ENCODE measurements at regions not wholly inside any gene's neighbourhood (a gene's known extent, or its start where the extent isn't known, plus 50 kb on each side); places are given as distances from the start of the nearest gene placed in this dataset.
A peak's percentile ranks its signal among the peaks of the same experiment; 100 is the strongest.

GRCh38 chr6:21648475-21649050 is 55.0 kb downstream of the SOX4 start:
- H3K4me1 ChIP-seq (replicated peaks in 1 of 2) = peaks cover 10 to 13% of the 10 kb centered on the region in 2 donors
- no peak for ATAC-seq (replicated peaks in 6 of 8)
- WGBS, 10 experiments = 61 to 100% (median 80%) methylated on average over 1 to 3 of the region's 3 CpGs; no CpG with 5 or more reads in 2 of the 10 experiments
- H3K27ac ChIP-seq = no peak overlapping the region
- H3K4me3 ChIP-seq = no peak overlapping the region
- in situ Hi-C loops (cut with MboI; ENCODE audit: low pct_unique_long_range_greater_than_20kb in 2 of 9, low sequenced_read_pairs in 9 of 9, unreplicated experiment in 9 of 9) = no loop called here

- no peak for ATAC-seq (replicated peaks in 6 of 8)
- 0 to 100% (median 80%) methylated on average over 1 to 3 of the region's 4 CpGs; no CpG with 5 or more reads in 1 of the 10 experiments for WGBS, 10 experiments
These were observed 59.8 kb downstream of the SOX4 start for GRCh38 chr6:21653323-21653722.

GRCh38 chr6:21653905-21654304 is 60.4 kb downstream of the SOX4 start:
- H3K4me1 ChIP-seq (replicated peaks in 1 of 2) = peaks cover 7 to 8% of the 10 kb centered on the region in 2 donors
- H3K4me3 ChIP-seq = no peak overlapping the region
- peak; percentile 49 to 91 (median 62) for ATAC-seq (replicated peaks in 6 of 8)
- in situ Hi-C loops (cut with MboI; ENCODE audit: low pct_unique_long_range_greater_than_20kb in 2 of 9, low sequenced_read_pairs in 9 of 9, unreplicated experiment in 9 of 9) = no loop called here
- 28 to 47% (median 39%) methylated on average over 4 to 6 of the region's 7 CpGs; no CpG with 5 or more reads in 4 of the 10 experiments for WGBS, 10 experiments
- no peak overlapping the region for H3K27ac ChIP-seq

More at GRCh38 chr6:21653323-21653722, 59.8 kb downstream of the SOX4 start:
- peaks cover 7 to 8% of the 10 kb centered on the region in 2 donors for H3K4me1 ChIP-seq (replicated peaks in 1 of 2)
- no peak overlapping the region for H3K27ac ChIP-seq
- no peak overlapping the region for H3K4me3 ChIP-seq
- in situ Hi-C loops (cut with MboI; ENCODE audit: low pct_unique_long_range_greater_than_20kb in 2 of 9, low sequenced_read_pairs in 9 of 9, unreplicated experiment in 9 of 9) = no loop called here

- no peak overlapping the region for H3K4me3 ChIP-seq
- no peak overlapping the region for H3K27ac ChIP-seq
- in situ Hi-C loops (cut with MboI; ENCODE audit: low pct_unique_long_range_greater_than_20kb in 2 of 9, low sequenced_read_pairs in 9 of 9, unreplicated experiment in 9 of 9) = no loop called here
- 50 to 100% (median 73%) methylated on average over 1 to 2 of the region's 2 CpGs; no CpG with 5 or more reads in 2 of the 10 experiments for WGBS, 10 experiments
- peaks cover 7 to 8% of the 10 kb centered on the region in 2 donors for H3K4me1 ChIP-seq (replicated peaks in 1 of 2)
- ATAC-seq (replicated peaks in 6 of 8) = peak in 1 of 8 experiments; percentile 8
These were observed 60.8 kb downstream of the SOX4 start for GRCh38 chr6:21654361-21654760.

- WGBS, 10 experiments = 49 to 100% (median 65%) methylated on average over 1 to 8 of the region's 10 CpGs; no CpG with 5 or more reads in 2 of the 10 experiments
- H3K4me1 ChIP-seq (replicated peaks in 1 of 2) = peaks cover 0 to 4% of the 10 kb centered on the region in 2 donors
- in situ Hi-C loops (cut with MboI; ENCODE audit: low pct_unique_long_range_greater_than_20kb in 2 of 9, low sequenced_read_pairs in 9 of 9, unreplicated experiment in 9 of 9) = no loop called here
- no peak overlapping the region for H3K27ac ChIP-seq
- ATAC-seq (replicated peaks in 6 of 8) = no peak
- peak overlapping the region; percentile 21 to 65 (median 50) for H3K4me3 ChIP-seq
These were observed 70.4 kb downstream of the SOX4 start for GRCh38 chr6:21663966-21664313.

GRCh38 chr6:21664314-21665109 is 71.0 kb downstream of the SOX4 start:
- ATAC-seq (replicated peaks in 6 of 8) = peak in 7 of 8 experiments; percentile 26 to 70 (median 43)
- Histone ChIP-seq H3K27ac (no peak overlapping the region), H3K4me3 (peak overlapping the region; percentile 21 to 65 (median 50)), H3K4me1 (replicated peaks in 1 of 2) (peaks cover 0 to 4% of the 10 kb centered on the region in 2 donors)
- in situ Hi-C loops (cut with MboI; ENCODE audit: low pct_unique_long_range_greater_than_20kb in 2 of 9, low sequenced_read_pairs in 9 of 9, unreplicated experiment in 9 of 9) = no loop called here
- WGBS, 10 experiments = 17 to 35% (median 20%) methylated on average over 1 to 10 of the region's 73 CpGs; no CpG with 5 or more reads in 4 of the 10 experiments

GRCh38 chr6:21665110-21665391 is 71.5 kb downstream of the SOX4 start:
- peak overlapping the region; percentile 21 to 65 (median 50) for H3K4me3 ChIP-seq
- H3K27ac ChIP-seq = no peak overlapping the region
- 0 to 35% (median 20%) methylated on average over 1 to 5 of the region's 9 CpGs; no CpG with 5 or more reads in 7 of the 10 experiments for WGBS, 10 experiments
- peaks cover 0 to 4% of the 10 kb centered on the region in 2 donors for H3K4me1 ChIP-seq (replicated peaks in 1 of 2)
- in situ Hi-C loops (cut with MboI; ENCODE audit: low pct_unique_long_range_greater_than_20kb in 2 of 9, low sequenced_read_pairs in 9 of 9, unreplicated experiment in 9 of 9) = no loop called here
- ATAC-seq (replicated peaks in 6 of 8) = peak in 4 of 8 experiments; percentile 3 to 18 (median 14)

GRCh38 chr6:21665392-21666200 is 72.0 kb downstream of the SOX4 start:
- H3K4me1 ChIP-seq (replicated peaks in 1 of 2) = peaks cover 0 to 7% of the 10 kb centered on the region in 2 donors
- no peak overlapping the region for H3K27ac ChIP-seq
- in situ Hi-C loops (cut with MboI; ENCODE audit: low pct_unique_long_range_greater_than_20kb in 2 of 9, low sequenced_read_pairs in 9 of 9, unreplicated experiment in 9 of 9) = no loop called here
- H3K4me3 ChIP-seq = peak overlapping the region; percentile 45 to 65 (median 50)
- WGBS, 10 experiments = 11 to 30% (median 22%) methylated on average over 3 to 9 of the region's 37 CpGs; no CpG with 5 or more reads in 7 of the 10 experiments
- ATAC-seq (replicated peaks in 6 of 8) = peak in 5 of 8 experiments; percentile 11 to 28 (median 19)

GRCh38 chr6:21666201-21666691 is 72.7 kb downstream of the SOX4 start:
- Histone ChIP-seq H3K4me3 (peak overlapping the region; percentile 45 to 65 (median 50)), H3K27ac (peak overlapping the region in 1 of 2 donors; percentile 13), H3K4me1 (replicated peaks in 1 of 2) (peaks cover 0 to 7% of the 10 kb centered on the region in 2 donors)
- WGBS, 10 experiments = 0% methylated on average over 3 of the region's 33 CpGs; no CpG with 5 or more reads in 9 of the 10 experiments
- in situ Hi-C loops (cut with MboI; ENCODE audit: low pct_unique_long_range_greater_than_20kb in 2 of 9, low sequenced_read_pairs in 9 of 9, unreplicated experiment in 9 of 9) = no loop called here
- ATAC-seq (replicated peaks in 6 of 8) = peak in 6 of 8 experiments; percentile 45 to 67 (median 60)

- ATAC-seq (replicated peaks in 6 of 8) = peak in 5 of 8 experiments; percentile 45 to 53 (median 50)
- 0 to 90% (median 0%) methylated on average over 1 to 15 of the region's 27 CpGs for WGBS, 10 experiments
- peak overlapping the region; percentile 45 to 65 (median 50) for H3K4me3 ChIP-seq
- peaks cover 0 to 7% of the 10 kb centered on the region in 2 donors for H3K4me1 ChIP-seq (replicated peaks in 1 of 2)
- in situ Hi-C loops (cut with MboI; ENCODE audit: low pct_unique_long_range_greater_than_20kb in 2 of 9, low sequenced_read_pairs in 9 of 9, unreplicated experiment in 9 of 9) = no loop called here
- peak overlapping the region in 1 of 2 donors; percentile 13 for H3K27ac ChIP-seq
These were observed 73.5 kb downstream of the SOX4 start for GRCh38 chr6:21666853-21667681.

GRCh38 chr6:21668795-21669194 is 75.2 kb downstream of the SOX4 start:
- Histone ChIP-seq H3K4me3 (peak overlapping the region in 4 of 5 donors; percentile 9 to 65 (median 30)), H3K27ac (no peak overlapping the region), H3K4me1 (replicated peaks in 1 of 2) (peaks cover 0 to 7% of the 10 kb centered on the region in 2 donors)
- WGBS, 10 experiments = 17 to 68% (median 50%) methylated on average over 1 to 3 of the region's 3 CpGs; no CpG with 5 or more reads in 2 of the 10 experiments
- in situ Hi-C loops (cut with MboI; ENCODE audit: low pct_unique_long_range_greater_than_20kb in 2 of 9, low sequenced_read_pairs in 9 of 9, unreplicated experiment in 9 of 9) = no loop called here
- ATAC-seq (replicated peaks in 6 of 8) = no peak

- in situ Hi-C loops (cut with MboI; ENCODE audit: low pct_unique_long_range_greater_than_20kb in 2 of 9, low sequenced_read_pairs in 9 of 9, unreplicated experiment in 9 of 9) = no loop called here
- ATAC-seq (replicated peaks in 6 of 8) = no peak
- 57 to 100% (median 63%) methylated on average over 1 of the region's 2 CpGs; no CpG with 5 or more reads in 7 of the 10 experiments for WGBS, 10 experiments
- no peak overlapping the region for H3K4me3 ChIP-seq
- H3K4me1 ChIP-seq (replicated peaks in 1 of 2) = peaks cover 0 to 4% of the 10 kb centered on the region in 2 donors
- H3K27ac ChIP-seq = no peak overlapping the region
These were observed 83.2 kb downstream of the SOX4 start for GRCh38 chr6:21676769-21677168.
